ENCODE measurements at regions not wholly inside any gene's neighbourhood (a gene's known extent, or its start where the extent isn't known, plus 50 kb on each side); places are given as distances from the start of the nearest gene placed in this dataset.

GRCh38 chr16:65991149-65991701 lies 375.3 kb upstream of the CDH5 start:
- in situ Hi-C loops (cut with MboI; ENCODE audit: low sequenced_read_pairs) = no loop called here

- in situ Hi-C loops (cut with MboI; ENCODE audit: low sequenced_read_pairs) = no loop called here
Observed at GRCh38 chr16:65989861-65990604, 376.5 kb upstream of the CDH5 start.

- in situ Hi-C loops (cut with MboI; ENCODE audit: low sequenced_read_pairs) = no loop called here
Observed at GRCh38 chr16:65988024-65988595, 378.4 kb upstream of the CDH5 start.

- in situ Hi-C loops (cut with MboI; ENCODE audit: low sequenced_read_pairs) = no loop called here
Observed at GRCh38 chr16:65984296-65984695, 382.2 kb upstream of the CDH5 start.

DNA sequence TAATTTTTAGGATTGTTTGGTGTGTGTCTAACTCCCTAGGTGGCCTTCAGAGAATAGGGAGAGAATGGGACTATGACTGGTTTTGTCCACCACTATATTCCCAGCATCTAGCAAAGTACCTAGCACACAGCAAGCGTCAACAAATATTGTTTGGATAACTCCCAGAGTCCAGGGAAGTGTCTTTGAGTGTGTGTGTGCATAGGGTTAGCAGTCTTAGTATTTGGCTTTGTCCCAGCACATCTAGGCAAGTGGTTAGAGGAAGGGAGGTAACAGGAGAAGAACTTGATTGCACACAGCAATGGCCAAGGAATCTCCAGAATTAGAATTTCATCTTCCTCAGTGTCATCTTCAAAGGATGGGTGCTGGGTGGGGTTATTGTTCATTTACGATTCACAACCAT lies 385.4 kb upstream of the CDH5 start:
- in situ Hi-C loops (cut with MboI; ENCODE audit: low sequenced_read_pairs) = no loop called here

DNA sequence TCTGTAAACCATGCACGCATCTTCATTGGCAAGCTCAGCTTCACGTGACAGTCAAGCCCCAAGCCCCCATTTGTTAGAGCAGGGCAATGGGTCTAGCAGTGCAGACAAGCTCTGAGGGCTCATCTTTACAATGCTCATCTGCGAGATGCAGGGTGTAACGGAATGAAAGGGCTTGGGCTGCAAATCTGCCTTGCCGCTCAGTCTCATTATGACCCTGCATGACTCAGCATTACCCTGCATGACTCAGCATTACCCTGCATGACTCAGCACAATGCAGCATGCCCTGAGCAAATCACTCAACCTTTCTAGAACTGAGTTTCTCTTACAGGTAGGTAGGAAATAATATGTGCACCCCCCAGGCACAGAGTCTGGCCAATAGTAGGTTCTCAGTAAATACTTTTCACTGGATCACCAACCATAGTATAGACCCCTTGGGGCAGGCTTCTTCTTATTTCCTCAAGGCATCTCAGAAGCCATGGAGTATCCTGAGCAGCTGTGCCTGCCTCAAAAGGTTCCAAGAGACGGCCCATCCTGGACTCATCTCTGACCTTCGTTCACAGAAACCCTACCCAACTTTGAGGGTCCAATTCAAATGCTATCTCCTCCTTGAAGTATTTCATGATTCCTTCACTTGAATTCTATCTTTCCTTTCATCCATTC lies 391.3 kb upstream of the CDH5 start:
- in situ Hi-C loops (cut with MboI; ENCODE audit: low sequenced_read_pairs) = no loop called here

DNA sequence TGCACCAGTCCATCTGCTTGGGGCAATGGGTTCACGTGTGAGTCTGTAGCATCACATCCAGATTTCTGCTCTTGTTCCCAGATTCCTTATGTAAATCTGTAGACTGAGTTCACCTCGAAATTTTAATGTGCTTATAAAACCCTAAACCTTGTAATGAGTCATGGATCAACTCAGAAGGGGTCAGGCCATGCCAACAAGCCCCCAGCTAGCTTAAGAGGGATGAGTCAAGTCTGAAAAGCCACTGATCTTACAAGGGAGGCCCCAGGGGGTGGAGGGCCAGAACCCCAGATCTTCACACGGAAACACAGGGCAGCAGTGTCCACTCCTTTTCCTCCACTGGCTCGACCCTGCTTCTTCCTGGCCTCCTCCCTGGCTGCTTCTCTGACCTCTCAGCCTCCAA lies 399.1 kb upstream of the CDH5 start:
- in situ Hi-C loops (cut with MboI; ENCODE audit: low sequenced_read_pairs) = no loop called here

DNA sequence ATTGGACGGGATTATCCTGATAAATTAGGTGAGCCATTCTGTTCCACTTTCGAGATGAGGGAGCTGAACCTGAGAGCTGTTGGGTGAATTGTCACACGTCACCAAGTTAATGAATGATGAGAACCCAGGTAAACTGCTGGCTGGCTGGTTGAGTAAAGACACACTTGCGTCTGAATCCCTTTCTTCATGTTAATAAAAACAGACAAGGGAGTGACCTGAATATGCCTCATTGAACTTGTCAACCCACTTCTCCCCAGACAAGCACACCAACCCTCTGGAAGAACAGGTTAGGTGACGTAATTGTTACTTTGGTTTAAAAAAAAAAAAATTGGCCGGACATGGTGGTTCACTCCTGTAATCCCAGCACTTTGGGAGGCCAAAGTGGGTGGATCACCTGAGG lies 400.9 kb upstream of the CDH5 start:
- in situ Hi-C loops (cut with MboI; ENCODE audit: low sequenced_read_pairs) = no loop called here

GRCh38 chr16:65964752-65965151 lies 401.7 kb upstream of the CDH5 start:
- in situ Hi-C loops (cut with MboI; ENCODE audit: low sequenced_read_pairs) = no loop called here

DNA sequence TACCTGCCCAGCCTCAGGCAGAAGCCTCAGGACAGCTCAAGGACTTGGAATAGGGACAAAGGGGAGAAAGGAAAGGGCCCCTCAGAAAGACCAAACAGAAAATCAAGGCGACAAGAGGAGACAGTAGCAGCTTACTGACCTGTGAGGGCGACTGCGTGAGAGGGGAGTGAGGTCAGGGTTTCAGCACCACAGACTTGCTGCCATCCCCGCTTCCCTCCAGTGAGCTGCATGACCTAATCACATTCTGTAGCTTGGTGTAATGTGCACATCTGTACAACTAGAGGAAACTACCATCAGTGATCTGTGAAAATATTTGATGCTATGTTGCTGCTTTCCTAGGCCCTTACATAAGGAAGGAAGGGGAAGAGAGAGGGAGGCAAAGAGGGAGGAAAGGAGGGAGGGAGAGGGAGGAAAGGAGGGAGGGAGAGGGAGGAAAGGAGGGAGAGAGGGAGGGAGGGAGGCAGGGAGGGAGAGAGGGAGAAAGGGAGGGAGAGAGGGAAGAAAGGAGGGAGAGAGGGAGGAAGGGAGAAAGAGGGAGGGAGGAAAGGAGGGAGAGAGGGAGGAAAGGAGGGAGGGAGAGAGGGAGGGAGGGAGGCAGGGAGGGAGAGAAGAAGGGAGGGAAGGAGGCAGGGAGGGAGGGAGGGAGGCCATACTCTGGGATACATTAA lies 404.9 kb upstream of the CDH5 start:
- in situ Hi-C loops (cut with MboI; ENCODE audit: low sequenced_read_pairs) = no loop called here

GRCh38 chr16:65959983-65960382 lies 406.5 kb upstream of the CDH5 start:
- in situ Hi-C loops (cut with MboI; ENCODE audit: low sequenced_read_pairs) = no loop called here

GRCh38 chr16:65958086-65958485 lies 408.4 kb upstream of the CDH5 start:
- in situ Hi-C loops (cut with MboI; ENCODE audit: low sequenced_read_pairs) = no loop called here

DNA sequence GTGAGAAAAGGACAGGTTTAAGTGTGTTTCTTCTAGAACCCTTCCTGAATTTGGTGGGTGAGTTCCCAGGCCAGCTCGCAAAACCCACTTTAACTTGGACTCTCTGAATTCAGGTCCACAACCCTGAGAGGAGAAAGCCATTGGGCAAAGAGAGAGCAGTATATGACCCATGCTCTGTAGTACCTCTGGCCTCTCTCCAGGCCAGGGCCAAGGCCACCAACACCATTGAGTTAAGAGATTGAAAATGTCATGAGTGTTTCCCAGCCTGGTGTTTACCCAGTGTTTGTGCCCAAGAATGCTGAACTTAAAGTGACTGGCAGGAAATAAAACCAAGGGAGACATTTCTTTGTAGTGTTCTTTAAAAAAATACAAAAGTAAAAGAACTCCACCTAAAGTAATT lies 410.4 kb upstream of the CDH5 start:
- in situ Hi-C loops (cut with MboI; ENCODE audit: low sequenced_read_pairs) = no loop called here

DNA sequence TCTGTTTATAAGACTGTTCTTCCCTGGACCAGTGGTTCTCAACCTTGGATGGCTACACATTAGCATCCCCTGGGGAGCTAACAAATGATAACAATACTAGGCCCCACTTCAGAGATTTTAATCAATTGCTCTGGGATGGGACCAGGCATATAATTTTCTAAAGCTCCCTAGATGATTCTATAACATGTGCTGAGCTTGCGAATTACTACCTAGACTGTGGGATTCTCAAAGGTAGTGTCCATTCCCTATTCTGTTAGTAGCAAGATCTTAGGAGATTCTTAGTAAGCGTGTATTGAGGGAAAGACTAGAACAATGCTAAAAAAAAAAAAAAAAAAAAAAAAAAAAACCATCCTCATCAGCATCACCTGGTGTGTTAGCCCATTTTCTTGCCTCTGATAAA lies 412.0 kb upstream of the CDH5 start:
- in situ Hi-C loops (cut with MboI; ENCODE audit: low sequenced_read_pairs) = no loop called here

- in situ Hi-C loops (cut with MboI; ENCODE audit: low sequenced_read_pairs) = no loop called here
Observed at GRCh38 chr16:65950211-65950610, 416.3 kb upstream of the CDH5 start.

DNA sequence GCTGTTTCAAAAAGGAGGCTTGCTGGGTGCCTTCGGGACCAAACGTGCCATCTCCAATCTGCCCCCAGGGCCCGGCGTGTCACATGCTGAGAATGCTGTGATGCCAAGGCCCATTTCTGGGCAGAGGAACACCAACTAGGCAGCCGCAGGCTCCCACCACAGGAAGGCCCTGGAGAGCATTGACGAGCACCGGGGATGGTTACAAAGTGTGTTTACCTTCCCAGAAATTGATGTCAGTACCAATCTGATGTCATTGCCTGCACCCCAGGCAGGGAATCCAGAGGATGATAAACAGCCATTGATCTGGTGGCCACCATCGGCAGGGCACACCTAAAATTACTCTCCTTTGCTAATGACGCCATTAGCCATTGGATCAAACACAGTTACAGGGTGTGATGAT lies 418.1 kb upstream of the CDH5 start:
- in situ Hi-C loops (cut with MboI; ENCODE audit: low sequenced_read_pairs) = no loop called here

- in situ Hi-C loops (cut with MboI; ENCODE audit: low sequenced_read_pairs) = no loop called here
Observed at GRCh38 chr16:65947951-65948350, 418.5 kb upstream of the CDH5 start.

- in situ Hi-C loops (cut with MboI; ENCODE audit: low sequenced_read_pairs) = no loop called here
Observed at GRCh38 chr16:65945493-65945892, 421.0 kb upstream of the CDH5 start.

GRCh38 chr16:65944361-65944760 lies 422.1 kb upstream of the CDH5 start:
- in situ Hi-C loops (cut with MboI; ENCODE audit: low sequenced_read_pairs) = no loop called here

GRCh38 chr16:65940711-65941110 lies 425.8 kb upstream of the CDH5 start:
- in situ Hi-C loops (cut with MboI; ENCODE audit: low sequenced_read_pairs) = no loop called here

GRCh38 chr16:65938083-65938482 lies 428.4 kb upstream of the CDH5 start:
- in situ Hi-C loops (cut with MboI; ENCODE audit: low sequenced_read_pairs) = no loop called here

DNA sequence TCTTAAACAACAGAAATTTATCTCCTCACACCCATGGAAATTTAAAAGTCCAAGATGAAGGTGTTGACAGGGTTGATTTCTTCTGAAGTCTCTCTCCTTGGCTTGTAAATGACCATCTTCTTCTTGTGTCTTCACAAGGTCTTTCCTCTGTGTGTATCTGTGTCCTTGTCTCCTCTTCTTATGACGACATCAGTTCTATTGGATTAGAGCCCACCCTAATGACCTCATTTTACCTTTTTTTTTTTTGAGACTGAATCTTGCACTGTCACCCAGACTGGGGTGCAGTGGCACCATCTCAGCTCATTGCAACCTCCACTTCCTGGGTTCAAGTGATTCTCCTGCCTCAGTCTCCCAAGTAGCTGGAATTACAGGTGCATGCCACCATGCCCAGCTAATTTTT lies 429.0 kb upstream of the CDH5 start:
- in situ Hi-C loops (cut with MboI; ENCODE audit: low sequenced_read_pairs) = no loop called here

All from HL-60/S4 treated with retinoic acid at 250 ng/mL for 4 days and 3 days (cell line).